Activated naive CD4-positive, alpha-beta T cell treated with anti-CD3 and anti-CD28 coated beads, Interleukin-2, amount 10 ng/mL, durations not matched to agents 7 days and 5 days (primary cell): ENCODE measurements at regions not wholly inside any gene's neighbourhood (a gene's known extent, or its start where the extent isn't known, plus 50 kb on each side); places are given as distances from the start of the nearest gene placed in this dataset.
"Not testable (repeated sequence)": the region's sequence is repeated elsewhere in the genome, so short reads cannot be mapped to it uniquely, and the experiment has no call there.

Source experiments
- CTCF ChIA-PET: fragments of 350-600 bp; sonication (Branson Sonifier 250); formaldehyde crosslinking; loops from one replicate; lab custom pipeline; 2021; ENCODE audit warnings: antibody characterized with exemption; lab: Charles Lee
- DNase-seq: peaks from one replicate; pipeline ENCODE4 v3.0.0-alpha.2; 2020
- H3K27ac Mint-ChIP-seq: one replicate; pipeline ENCODE4 v1.8.0; 2021; ENCODE audit warnings: mild to moderate bottlenecking, moderate library complexity, mixed read lengths
- H3K27me3 Mint-ChIP-seq: one replicate; pipeline ENCODE4 v1.8.0; 2021; ENCODE audit warnings: mild to moderate bottlenecking, mixed read lengths
- H3K36me3 Mint-ChIP-seq: one replicate; pipeline ENCODE4 v1.8.0; 2021; ENCODE audit warnings: mixed read lengths
- H3K4me1 Mint-ChIP-seq: one replicate; pipeline ENCODE4 v1.8.0; 2021; ENCODE audit warnings: mixed read lengths
- H3K4me3 Mint-ChIP-seq: one replicate; pipeline ENCODE4 v1.8.0; 2021; ENCODE audit warnings: mild to moderate bottlenecking, moderate library complexity, mixed read lengths
- H3K9me3 Mint-ChIP-seq: one replicate; pipeline ENCODE4 v1.8.0; 2021; ENCODE audit warnings: mixed read lengths

- Mint-ChIP-seq H3K4me1 (no peaks in the 10 kb centered on the region), H3K36me3 (no peaks in the 10 kb centered on the region), H3K27ac (no peak overlapping the region), H3K27me3 (no peaks in the 10 kb centered on the region), H3K9me3 (peaks cover 21% of the 10 kb centered on the region), H3K4me3 (no peak overlapping the region)
- DNase-seq, result no peak
- CTCF ChIA-PET, result no interaction called here
These were observed 258.9 kb upstream of the OSR1 start for GRCh38 chr2:19617257-19617848.

GRCh38 chr2:19615402-19615801, 257.0 kb upstream of the OSR1 start:
- H3K4me3 Mint-ChIP-seq, H3K4me1 Mint-ChIP-seq, CTCF ChIA-PET, H3K36me3 Mint-ChIP-seq, H3K27ac Mint-ChIP-seq, H3K27me3 Mint-ChIP-seq, DNase-seq: not testable (repeated sequence)
- H3K9me3 Mint-ChIP-seq, result peaks cover 21% of the 10 kb centered on the region

GRCh38 chr2:19614066-19614465, 255.6 kb upstream of the OSR1 start:
- H3K4me1 Mint-ChIP-seq, result no peaks in the 10 kb centered on the region
- DNase-seq, result no peak
- CTCF ChIA-PET, result interaction anchor here (0.6 kb wide), 1 partner anchor 11 kb away, joined by 3 read pairs; no protein-coding TSS in a partner anchor
- peaks cover 21% of the 10 kb centered on the region for H3K9me3 Mint-ChIP-seq
- H3K27ac Mint-ChIP-seq, result no peak overlapping the region
- H3K4me3 Mint-ChIP-seq, result no peak overlapping the region
- H3K36me3 Mint-ChIP-seq, result no peaks in the 10 kb centered on the region
- H3K27me3 Mint-ChIP-seq, result peaks cover 5% of the 10 kb centered on the region

GRCh38 chr2:19611491-19612332, 253.3 kb upstream of the OSR1 start:
- no peaks in the 10 kb centered on the region for H3K4me1 Mint-ChIP-seq
- H3K36me3 Mint-ChIP-seq, result no peaks in the 10 kb centered on the region
- CTCF ChIA-PET, result no interaction called here
- no peak for DNase-seq
- H3K27me3 Mint-ChIP-seq, result peaks cover 5% of the 10 kb centered on the region
- H3K4me3 Mint-ChIP-seq, result no peak overlapping the region
- H3K27ac Mint-ChIP-seq, result no peak overlapping the region
- peaks cover 20% of the 10 kb centered on the region for H3K9me3 Mint-ChIP-seq

GRCh38 chr2:19609266-19609665, 250.8 kb upstream of the OSR1 start:
- no peak overlapping the region for H3K4me3 Mint-ChIP-seq
- H3K9me3 Mint-ChIP-seq, result peaks cover 6% of the 10 kb centered on the region
- H3K27me3 Mint-ChIP-seq, result peaks cover 5% of the 10 kb centered on the region
- no peak for DNase-seq
- H3K4me1 Mint-ChIP-seq, result no peaks in the 10 kb centered on the region
- H3K36me3 Mint-ChIP-seq, result no peaks in the 10 kb centered on the region
- CTCF ChIA-PET, result no interaction called here
- H3K27ac Mint-ChIP-seq, result no peak overlapping the region

DNA sequence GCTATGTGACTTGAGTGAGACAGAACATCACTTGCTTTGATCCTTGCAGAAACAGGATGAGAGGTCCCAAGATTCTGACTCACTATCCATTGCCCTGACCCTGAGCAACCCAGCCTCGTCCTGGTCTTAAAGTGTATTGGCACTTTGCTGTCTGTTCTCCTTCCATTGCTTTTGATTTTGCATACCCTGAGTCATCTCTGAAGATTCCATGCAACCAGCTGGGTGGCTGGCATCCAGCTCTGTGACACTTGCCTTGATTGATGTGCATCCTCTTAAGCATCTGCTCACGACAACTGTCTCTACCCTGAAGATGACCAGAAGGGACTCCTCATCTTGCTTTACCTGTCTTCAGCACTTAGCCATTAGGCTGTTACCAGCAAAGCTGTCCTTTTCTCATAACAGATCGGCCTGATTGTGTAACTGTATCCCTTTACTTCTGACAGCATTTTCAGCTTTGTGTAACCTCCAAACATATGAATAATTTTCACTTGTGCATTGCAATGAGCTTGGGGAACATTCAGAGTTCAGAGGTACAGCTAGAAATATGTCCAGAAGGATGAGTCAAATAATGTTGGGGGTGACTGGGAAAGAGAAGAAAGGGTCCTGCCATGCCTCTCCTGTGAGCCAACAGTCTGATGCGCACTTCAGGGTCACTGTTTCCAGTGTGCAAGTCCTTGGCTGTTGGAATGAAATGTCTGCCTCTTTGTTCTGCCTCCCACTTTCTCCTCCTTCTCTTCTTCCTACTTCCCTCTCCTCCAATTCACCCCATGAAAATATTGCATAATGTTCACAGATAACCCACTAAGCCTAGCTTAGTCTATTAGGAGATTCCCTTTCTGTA, 249.7 kb upstream of the OSR1 start:
- Mint-ChIP-seq H3K36me3 (no peaks in the 10 kb centered on the region), H3K27ac (no peak overlapping the region), H3K4me1 (no peaks in the 10 kb centered on the region), H3K27me3 (peaks cover 5% of the 10 kb centered on the region), H3K9me3 (peaks cover 2% of the 10 kb centered on the region), H3K4me3 (no peak overlapping the region)
- DNase-seq, result no peak
- CTCF ChIA-PET, result no interaction called here

DNA sequence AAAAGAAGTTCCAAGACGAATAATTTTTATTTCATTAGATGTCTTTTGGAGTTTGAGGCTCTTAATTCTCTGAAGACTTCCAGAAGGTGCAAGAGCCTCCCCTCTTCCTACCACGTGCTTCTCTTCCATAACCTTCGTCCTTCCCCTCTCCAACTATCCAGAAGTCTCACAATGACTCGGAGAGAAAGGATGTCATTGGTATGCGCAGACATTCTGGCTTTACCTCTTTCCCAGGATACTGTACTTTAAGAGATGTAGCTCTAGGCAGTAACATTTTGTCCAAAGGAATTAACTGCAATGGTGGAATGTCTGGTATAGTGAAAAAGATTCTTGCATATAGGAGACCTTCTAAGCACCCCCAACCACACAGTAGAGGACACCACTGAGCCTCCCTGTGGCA, 249.0 kb upstream of the OSR1 start:
- no peak for DNase-seq
- Mint-ChIP-seq H3K27ac (no peak overlapping the region), H3K36me3 (no peaks in the 10 kb centered on the region), H3K4me1 (no peaks in the 10 kb centered on the region), H3K9me3 (no peaks in the 10 kb centered on the region), H3K4me3 (no peak overlapping the region), H3K27me3 (peaks cover 5% of the 10 kb centered on the region)
- CTCF ChIA-PET, result no interaction called here

GRCh38 chr2:19600982-19601381, 242.6 kb upstream of the OSR1 start:
- CTCF ChIA-PET, result no interaction called here
- DNase-seq, result no peak
- no peak overlapping the region for H3K4me3 Mint-ChIP-seq
- H3K9me3 Mint-ChIP-seq, result no peaks in the 10 kb centered on the region
- H3K36me3 Mint-ChIP-seq, result no peaks in the 10 kb centered on the region
- H3K4me1 Mint-ChIP-seq, result no peaks in the 10 kb centered on the region
- no peak overlapping the region for H3K27ac Mint-ChIP-seq
- no peaks in the 10 kb centered on the region for H3K27me3 Mint-ChIP-seq

GRCh38 chr2:19600506-19600905, 242.1 kb upstream of the OSR1 start:
- Mint-ChIP-seq H3K4me1 (no peaks in the 10 kb centered on the region), H3K27ac (no peak overlapping the region), H3K27me3 (no peaks in the 10 kb centered on the region), H3K36me3 (no peaks in the 10 kb centered on the region), H3K4me3 (no peak overlapping the region), H3K9me3 (no peaks in the 10 kb centered on the region)
- no peak for DNase-seq
- CTCF ChIA-PET, result no interaction called here

DNA sequence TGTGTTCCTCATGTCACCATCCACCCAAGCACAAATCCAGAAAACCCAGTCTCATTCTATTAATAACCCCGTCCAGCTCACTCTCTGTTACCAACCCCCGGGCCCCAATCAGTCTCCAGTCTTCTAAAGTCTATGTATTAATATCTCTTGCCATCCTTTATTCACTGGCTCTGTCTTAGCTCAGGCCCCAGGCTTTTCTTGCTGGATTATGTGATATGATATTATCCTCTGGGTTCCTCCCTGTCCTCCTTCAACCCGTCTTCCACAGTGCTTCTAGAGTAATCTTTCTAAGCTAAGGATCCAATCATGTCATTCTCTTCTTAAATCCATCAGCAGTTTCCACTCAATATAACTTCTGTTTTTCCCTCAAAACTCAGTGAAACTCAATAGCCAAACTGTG, 240.5 kb upstream of the OSR1 start:
- CTCF ChIA-PET, result no interaction called here
- Mint-ChIP-seq H3K9me3 (no peaks in the 10 kb centered on the region), H3K36me3 (no peaks in the 10 kb centered on the region), H3K4me3 (no peak overlapping the region), H3K27ac (no peak overlapping the region), H3K4me1 (no peaks in the 10 kb centered on the region), H3K27me3 (no peaks in the 10 kb centered on the region)
- DNase-seq, result no peak

- no peaks in the 10 kb centered on the region for H3K27me3 Mint-ChIP-seq
- no peak for DNase-seq
- H3K36me3 Mint-ChIP-seq, result no peaks in the 10 kb centered on the region
- H3K4me3 Mint-ChIP-seq, result no peak overlapping the region
- H3K9me3 Mint-ChIP-seq, result no peaks in the 10 kb centered on the region
- CTCF ChIA-PET, result no interaction called here
- no peaks in the 10 kb centered on the region for H3K4me1 Mint-ChIP-seq
- H3K27ac Mint-ChIP-seq, result no peak overlapping the region
These were observed 233.8 kb upstream of the OSR1 start for GRCh38 chr2:19592197-19592596.

- Mint-ChIP-seq H3K4me1 (no peaks in the 10 kb centered on the region), H3K27me3 (no peaks in the 10 kb centered on the region), H3K4me3 (no peak overlapping the region), H3K27ac (no peak overlapping the region), H3K36me3 (no peaks in the 10 kb centered on the region), H3K9me3 (no peaks in the 10 kb centered on the region)
- no peak for DNase-seq
- CTCF ChIA-PET, result no interaction called here
These were observed 231.4 kb upstream of the OSR1 start for GRCh38 chr2:19589791-19590190.

GRCh38 chr2:19580830-19581229, 222.4 kb upstream of the OSR1 start:
- Mint-ChIP-seq H3K36me3 (no peaks in the 10 kb centered on the region), H3K27ac (no peak overlapping the region), H3K9me3 (no peaks in the 10 kb centered on the region), H3K4me1 (no peaks in the 10 kb centered on the region), H3K27me3 (peaks cover 4% of the 10 kb centered on the region), H3K4me3 (no peak overlapping the region)
- no peak for DNase-seq
- CTCF ChIA-PET, result no interaction called here

GRCh38 chr2:19580264-19580663, 221.8 kb upstream of the OSR1 start:
- no peaks in the 10 kb centered on the region for H3K36me3 Mint-ChIP-seq
- H3K9me3 Mint-ChIP-seq, result no peaks in the 10 kb centered on the region
- H3K4me3 Mint-ChIP-seq, result no peak overlapping the region
- H3K27ac Mint-ChIP-seq, result no peak overlapping the region
- no peaks in the 10 kb centered on the region for H3K4me1 Mint-ChIP-seq
- CTCF ChIA-PET, result no interaction called here
- peaks cover 4% of the 10 kb centered on the region for H3K27me3 Mint-ChIP-seq
- no peak for DNase-seq
